HepG2 (cell line): ENCODE measurements at regions not wholly inside any gene's neighbourhood (a gene's known extent, or its start where the extent isn't known, plus 50 kb on each side); places are given as distances from the start of the nearest gene placed in this dataset.

Source experiments
- ATAC-seq: fragments of 200-7000 bp; cut with Tn5 transposase; 3 replicates; pipeline ENCODE4 v1.9.1; 2020; ENCODE audit warnings: mild to moderate bottlenecking, moderate library complexity
- BruUV-seq: library from RNA; stranded (reverse); fragments of 400-500 nt; replicated peaks from 2 replicates; lab custom pipeline; 2021; lab: Mats Ljungman, UMichigan
- CTCF ChIA-PET: fragments of 300-600 bp; formaldehyde crosslinking; extraction: SDS; loops from one replicate; lab custom pipeline; 2021; ENCODE audit warnings: low total read pairs, inconsistent platforms, low intra/inter-chr PET ratio; lab: Yijun Ruan, JAX
- POLR2A ChIA-PET: fragments of 350-600 bp; sonication (Branson Sonifier 250); formaldehyde crosslinking; loops from one replicate; lab custom pipeline; 2020; ENCODE audit warnings: antibody characterized with exemption, inconsistent platforms; lab: Yijun Ruan, JAX
- DNase-seq: peaks from one replicate; pipeline ENCODE4 v3.0.0-alpha.2; 2015; ENCODE audit warnings: low spot score
- FAIRE-seq: peaks from 3 replicates; lab custom pipeline; 2011; peaks lifted over from hg19 to GRCh38; lab: Jason Lieb, UNC
- H2AFZ ChIP-seq: one replicate; pipeline ENCODE4 v1.6.1; 2011; ENCODE audit warnings: low read length, inconsistent platforms
- H3K27ac ChIP-seq: fragments of 300-600 bp; 3 replicates; pipeline ENCODE4 v1.8.0; 2011; ENCODE audit warnings: mixed run types, mild to moderate bottlenecking, mixed read lengths, low read length, inconsistent platforms; ENCODE audit not compliant: insufficient read depth; ENCODE audit errors: extremely low read length
- H3K27me3 ChIP-seq, 2 experiments: fragments of 200-600 bp in 1 of 2; 2 replicates in 1 of 2; 3 replicates in 1 of 2; pipeline versions ENCODE4 v1.6.0 to v1.8.0; 2011; ENCODE audit warnings: low read length in 2 of 2, mild to moderate bottlenecking in 2 of 2, moderate library complexity in 2 of 2, inconsistent platforms in 1 of 2; ENCODE audit not compliant: insufficient read depth in 2 of 2, control insufficient read depth in 1 of 2
- H3K36me3 ChIP-seq, 2 experiments: fragments of 200-600 bp in 1 of 2; replicated peaks in 1 of 2; 2 replicates in 1 of 2; 3 replicates in 1 of 2; pipeline versions ENCODE4 v1.5.1 to v1.8.0; 2011; ENCODE audit warnings: low read length in 2 of 2, inconsistent platforms in 1 of 2; ENCODE audit not compliant: insufficient read depth in 2 of 2, control insufficient read depth in 1 of 2
- H3K4me1 ChIP-seq: 2 replicates; pipeline ENCODE4 v1.5.1; 2012; ENCODE audit warnings: low read length, inconsistent platforms; ENCODE audit not compliant: insufficient read depth
- H3K4me2 ChIP-seq: 2 replicates; pipeline ENCODE4 v1.6.0; 2011; ENCODE audit warnings: low read depth, low read length, inconsistent platforms
- H3K4me3 ChIP-seq, 3 experiments: fragments of 200-600 bp in 1 of 3; sonication (generic), shearing (Covaris generic) in 1 of 3; replicated peaks in 1 of 3; 2 replicates each; pipeline ENCODE4 v1.5.1; 2011 to 2016; ENCODE audit warnings: low read length in 3 of 3, inconsistent platforms in 2 of 3, low read depth in 2 of 3, mild to moderate bottlenecking in 2 of 3, control low read depth in 1 of 3, mixed read lengths in 1 of 3; ENCODE audit not compliant: insufficient read depth in 1 of 3
- H3K79me2 ChIP-seq: one replicate; pipeline ENCODE4 v1.6.1; 2011; ENCODE audit warnings: low read length, inconsistent platforms; ENCODE audit not compliant: insufficient read depth
- H3K9ac ChIP-seq: 2 replicates; pipeline ENCODE4 v1.6.0; 2011; ENCODE audit warnings: mild to moderate bottlenecking, low read depth, low read length, inconsistent platforms; ENCODE audit not compliant: insufficient read depth
- H3K9me3 ChIP-seq: 2 replicates; pipeline ENCODE4 v1.5.1; 2012; ENCODE audit warnings: mild to moderate bottlenecking, low read length
- H4K20me1 ChIP-seq: 2 replicates; pipeline ENCODE4 v1.6.0; 2011; ENCODE audit warnings: inconsistent platforms, mild to moderate bottlenecking, low read length, moderate library complexity; ENCODE audit not compliant: insufficient read depth
- HOXD1 ChIP-seq: sonication (generic); formaldehyde crosslinking; IDR thresholded peaks from 2 replicates; pipeline ENCODE4 v1.5.0; 2020; ENCODE audit warnings: missing genetic modification reagents
- ISX ChIP-seq: sonication (generic); formaldehyde crosslinking; conservative IDR thresholded peaks from 2 replicates; pipeline ENCODE4 v1.5.0; 2020; ENCODE audit warnings: missing genetic modification reagents
- PTBP1 ChIP-seq: fragments of 200-400 bp; formaldehyde crosslinking; IDR thresholded peaks from 2 replicates; pipeline ENCODE4 v1.6.1; 2018; ENCODE audit warnings: low read length, low read depth; ENCODE audit not compliant: poor library complexity, severe bottlenecking
- STAG1 ChIP-seq: sonication (generic); formaldehyde crosslinking; IDR thresholded peaks from 2 replicates; pipeline ENCODE4 v1.4.0; 2020; ENCODE audit warnings: missing genetic modification reagents
- ZFP1 ChIP-seq: IDR thresholded peaks from 2 replicates; pipeline ENCODE4 v1.6.1; 2016
- WGBS: methylation state at CpG from one replicate; pipeline ENCODE4 v1.1.6; 2017; ENCODE audit warnings: low lambda C conversion rate; 5-methylcytosine and 5-hydroxymethylcytosine counted together
- in situ Hi-C: cut with HindIII; loops from 2 replicates; pipeline ENCODE4 v1.10.0; 2017; ENCODE audit warnings: low pct_unique_long_range_greater_than_20kb; ENCODE audit not compliant: extremely low pct_ligation_motif_present
- intact Hi-C: fragments of 100-400 bp; cut with micrococcal nuclease; formaldehyde crosslinking; loops from one replicate; pipeline ENCODE4 v1.10.0; 2022; ENCODE audit not compliant: unreplicated experiment
- TF ChIP-seq, protein P1 (sequence below): sonication (generic); formaldehyde crosslinking; IDR thresholded peaks from 2 replicates; pipeline ENCODE4 v1.5.0; 2020; ENCODE audit warnings: mild to moderate bottlenecking, missing genetic modification reagents, moderate library complexity

DNA sequence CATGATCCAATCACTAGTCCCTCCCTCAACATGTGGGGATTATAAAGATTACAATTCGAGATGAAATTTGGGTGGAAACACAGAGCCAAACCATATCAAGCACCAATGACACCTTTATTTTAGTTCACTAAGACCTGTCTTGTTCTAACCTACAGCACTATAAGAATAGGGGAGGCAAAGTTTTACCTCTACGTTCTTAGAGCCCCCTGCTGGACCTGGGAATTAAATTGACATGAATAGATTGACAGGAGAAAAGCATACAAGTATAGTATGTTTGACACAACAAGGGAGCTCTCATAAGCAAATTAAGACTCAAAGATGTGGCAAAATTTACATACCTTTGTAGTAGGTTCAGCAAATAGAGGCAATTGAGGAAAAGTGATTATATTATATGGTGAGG, 974.4 kb upstream of the ALCAM start:
- intact Hi-C loops = loop anchor here (1.0 to 5.0 kb wide), 2 partner anchors 119 to 600 kb away; no protein-coding TSS in a partner anchor
- ATAC-seq = peak; percentile 59; the same call in 2 of the 3 replicates
- in situ Hi-C loops = no loop called here
- Histone ChIP-seq H3K9me3 (no peaks in the 10 kb centered on the region), H3K27me3 (no peaks in the 10 kb centered on the region), H3K27ac (no peak overlapping the region), H3K4me3 (no peak overlapping the region), H3K36me3 (no peaks in the 10 kb centered on the region), H4K20me1 (no peaks in the 10 kb centered on the region), H3K4me2 (no peak overlapping the region), H2AFZ (no peak overlapping the region), H3K9ac (no peak overlapping the region), H3K79me2 (no peaks in the 10 kb centered on the region), H3K4me1 (no peaks in the 10 kb centered on the region)
- ChIA-PET CTCF (no interaction called here), POLR2A (no interaction called here)
- TF ChIP-seq STAG1 (peak; percentile 46), ISX (CRISPR knock-in tag) (no peak)
- TF ChIP-seq, protein P1, sequence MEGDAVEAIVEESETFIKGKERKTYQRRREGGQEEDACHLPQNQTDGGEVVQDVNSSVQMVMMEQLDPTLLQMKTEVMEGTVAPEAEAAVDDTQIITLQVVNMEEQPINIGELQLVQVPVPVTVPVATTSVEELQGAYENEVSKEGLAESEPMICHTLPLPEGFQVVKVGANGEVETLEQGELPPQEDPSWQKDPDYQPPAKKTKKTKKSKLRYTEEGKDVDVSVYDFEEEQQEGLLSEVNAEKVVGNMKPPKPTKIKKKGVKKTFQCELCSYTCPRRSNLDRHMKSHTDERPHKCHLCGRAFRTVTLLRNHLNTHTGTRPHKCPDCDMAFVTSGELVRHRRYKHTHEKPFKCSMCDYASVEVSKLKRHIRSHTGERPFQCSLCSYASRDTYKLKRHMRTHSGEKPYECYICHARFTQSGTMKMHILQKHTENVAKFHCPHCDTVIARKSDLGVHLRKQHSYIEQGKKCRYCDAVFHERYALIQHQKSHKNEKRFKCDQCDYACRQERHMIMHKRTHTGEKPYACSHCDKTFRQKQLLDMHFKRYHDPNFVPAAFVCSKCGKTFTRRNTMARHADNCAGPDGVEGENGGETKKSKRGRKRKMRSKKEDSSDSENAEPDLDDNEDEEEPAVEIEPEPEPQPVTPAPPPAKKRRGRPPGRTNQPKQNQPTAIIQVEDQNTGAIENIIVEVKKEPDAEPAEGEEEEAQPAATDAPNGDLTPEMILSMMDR (CRISPR knock-in tag) = peak; percentile 28
- FAIRE-seq = no peak
- 0% methylated on average over 2 of the region's 2 CpGs for WGBS
- BruUV-seq = no TSS peak
- peak; percentile 4 for DNase-seq

DNA sequence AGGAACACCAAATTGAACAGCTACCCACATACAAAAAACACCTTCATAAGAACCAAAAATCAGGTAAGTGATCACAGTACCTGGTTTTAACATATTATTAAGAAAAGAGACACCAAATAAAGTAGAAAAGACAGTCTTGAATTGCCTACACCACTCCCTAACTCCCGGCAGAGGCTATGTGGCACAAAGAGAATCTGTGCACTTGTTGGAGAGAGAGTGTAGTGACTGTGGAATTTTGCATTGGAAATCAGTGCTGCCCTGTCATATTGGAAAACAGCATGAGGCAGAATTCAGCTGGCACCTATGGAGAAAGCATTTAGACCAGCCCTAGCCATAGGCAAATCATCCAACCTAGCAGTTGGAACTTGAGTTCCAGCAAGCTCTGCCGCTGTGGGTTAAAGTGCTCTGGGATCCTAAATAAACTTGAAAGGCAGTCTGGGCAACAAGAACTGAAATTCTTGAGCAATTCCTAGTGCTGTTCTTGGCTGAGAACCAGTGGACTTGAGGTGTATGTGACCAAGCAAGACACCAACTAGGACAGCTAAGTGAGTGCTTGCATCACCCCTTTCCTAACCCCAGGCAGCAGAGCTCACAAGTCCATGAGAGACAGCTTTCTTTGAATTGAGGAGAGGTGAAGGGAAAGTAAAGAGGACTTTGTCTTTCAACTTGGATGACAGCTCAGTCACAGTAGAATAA, 969.6 kb upstream of the ALCAM start:
- FAIRE-seq = no peak
- no TSS peak for BruUV-seq
- ChIA-PET CTCF (no interaction called here), POLR2A (no interaction called here)
- TF ChIP-seq HOXD1 (CRISPR knock-in tag) (no peak), PTBP1 (no peak), ZFP1 (no peak)
- no peak overlapping the region for H3K4me3 ChIP-seq
- no peak overlapping the region for H3K4me2 ChIP-seq
- no peaks in the 10 kb centered on the region for H4K20me1 ChIP-seq
- no peaks in the 10 kb centered on the region for H3K36me3 ChIP-seq
- in situ Hi-C loops (no loop called here), intact Hi-C loops (no loop called here)
- no peaks in the 10 kb centered on the region for H3K4me1 ChIP-seq
- H3K27ac ChIP-seq = no peak overlapping the region
- no peak for ATAC-seq
- H3K79me2 ChIP-seq = no peaks in the 10 kb centered on the region
- 0% methylated on average over 2 of the region's 2 CpGs for WGBS
- H3K27me3 ChIP-seq = no peaks in the 10 kb centered on the region
- H3K9me3 ChIP-seq = no peaks in the 10 kb centered on the region
- no peak overlapping the region for H2AFZ ChIP-seq
- DNase-seq = no peak
- no peak overlapping the region for H3K9ac ChIP-seq
